DOHH2 (cell line): ENCODE measurements at regions not wholly inside any gene's neighbourhood (a gene's known extent, or its start where the extent isn't known, plus 50 kb on each side); places are given as distances from the start of the nearest gene placed in this dataset.

Experiments used
- H3F3A ChIP-seq: fragments of 200-600 bp; sonication (generic), shearing (Covaris generic); 2 replicates; pipeline ENCODE4 v1.6.0; 2016; ENCODE audit warnings: antibody characterized with exemption, mild to moderate bottlenecking; ENCODE audit not compliant: control insufficient read depth, insufficient read depth
- H3K27ac ChIP-seq: fragments of 200-600 bp; sonication (generic); 2 replicates; pipeline ENCODE4 v1.5.1; 2014; ENCODE audit warnings: low read depth, mild to moderate bottlenecking, low read length, moderate library complexity
- H3K27me3 ChIP-seq: fragments of 200-600 bp; sonication (generic); 2 replicates; pipeline ENCODE4 v1.6.1; 2014; ENCODE audit warnings: mild to moderate bottlenecking, low read length, mixed read lengths; ENCODE audit not compliant: control insufficient read depth
- H3K36me3 ChIP-seq: fragments of 200-600 bp; sonication (generic); 2 replicates; pipeline ENCODE4 v1.6.1; 2014; ENCODE audit warnings: mild to moderate bottlenecking, low read length, moderate library complexity, mixed read lengths; ENCODE audit not compliant: control insufficient read depth
- H3K4me1 ChIP-seq: fragments of 200-600 bp; sonication (generic); 2 replicates; pipeline ENCODE4 v1.6.1; 2014; ENCODE audit warnings: mild to moderate bottlenecking, low read length, mixed read lengths; ENCODE audit not compliant: control insufficient read depth
- H3K4me2 ChIP-seq: fragments of 200-600 bp; sonication (generic); 2 replicates; pipeline ENCODE4 v1.6.0; 2014; ENCODE audit warnings: mild to moderate bottlenecking, low read length, moderate library complexity
- H3K4me3 ChIP-seq: fragments of 200-600 bp; sonication (generic); 2 replicates; pipeline ENCODE4 v1.5.1; 2014; ENCODE audit warnings: mild to moderate bottlenecking, low read length, mixed read lengths
- H3K79me2 ChIP-seq: fragments of 200-600 bp; sonication (generic); 2 replicates; pipeline ENCODE4 v1.6.1; 2014; ENCODE audit warnings: mild to moderate bottlenecking, low read length, mixed read lengths; ENCODE audit not compliant: control insufficient read depth
- H3K9me2 ChIP-seq: fragments of 200-600 bp; sonication (generic); replicated peaks from 2 replicates; pipeline ENCODE4 v1.6.1; 2014; ENCODE audit warnings: mild to moderate bottlenecking, low read length, mixed read lengths; ENCODE audit not compliant: control insufficient read depth
- H3K9me3 ChIP-seq: fragments of 200-600 bp; sonication (generic); 2 replicates; pipeline ENCODE4 v1.6.1; 2014; ENCODE audit warnings: antibody characterized with exemption, low read length, mixed read lengths; ENCODE audit not compliant: control insufficient read depth, insufficient read depth
- H4K20me1 ChIP-seq: fragments of 200-600 bp; sonication (generic); 2 replicates; pipeline ENCODE4 v1.6.0; 2014; ENCODE audit warnings: low read depth, mild to moderate bottlenecking, antibody characterized with exemption, low read length, moderate library complexity; ENCODE audit not compliant: control insufficient read depth, insufficient read depth
- CTCF ChIP-seq: fragments of 200-600 bp; sonication (generic); IDR thresholded peaks from one replicate; pipeline ENCODE4 v1.5.1; 2014; ENCODE audit warnings: antibody characterized with exemption, mild to moderate bottlenecking, low read depth, low read length; ENCODE audit not compliant: poor library complexity, severe bottlenecking
- EZH2phosphoT487 ChIP-seq: fragments of 200-600 bp; sonication (generic); IDR thresholded peaks from 2 replicates; pipeline ENCODE4 v1.6.1; 2017; ENCODE audit warnings: borderline replicate concordance, mild to moderate bottlenecking, antibody characterized with exemption, low read length, moderate library complexity, mixed read lengths

- Histone ChIP-seq H3K4me1 (no peaks in the 10 kb centered on the region), H3K79me2 (no peaks in the 10 kb centered on the region), H4K20me1 (no peaks in the 10 kb centered on the region), H3F3A (no peaks in the 10 kb centered on the region), H3K9me3 (no peaks in the 10 kb centered on the region), H3K4me3 (no peak overlapping the region), H3K9me2 (no peaks in the 10 kb centered on the region), H3K27me3 (peaks cover 7% of the 10 kb centered on the region; the same call in 1 of the 2 replicates), H3K4me2 (no peak overlapping the region), H3K36me3 (no peaks in the 10 kb centered on the region), H3K27ac (no peak overlapping the region)
- no peak for TF ChIP-seq EZH2phosphoT487
- TF ChIP-seq CTCF: no peak
Observed at GRCh38 chr5:148717668-148718067, 63.3 kb upstream of the HTR4 start.

- no peaks in the 10 kb centered on the region for H3K36me3 ChIP-seq
- H3K27ac ChIP-seq: no peak overlapping the region
- H3K9me2 ChIP-seq: no peaks in the 10 kb centered on the region
- peaks cover 7% of the 10 kb centered on the region; the same call in 1 of the 2 replicates for H3K27me3 ChIP-seq
- no peaks in the 10 kb centered on the region for H4K20me1 ChIP-seq
- H3F3A ChIP-seq: no peaks in the 10 kb centered on the region
- no peak overlapping the region for H3K4me2 ChIP-seq
- no peaks in the 10 kb centered on the region for H3K4me1 ChIP-seq
- H3K79me2 ChIP-seq: no peaks in the 10 kb centered on the region
- H3K4me3 ChIP-seq: no peak overlapping the region
- TF ChIP-seq CTCF (no peak), EZH2phosphoT487 (no peak)
- no peaks in the 10 kb centered on the region for H3K9me3 ChIP-seq
Observed at GRCh38 chr5:148719605-148720004, 65.3 kb upstream of the HTR4 start.

DNA sequence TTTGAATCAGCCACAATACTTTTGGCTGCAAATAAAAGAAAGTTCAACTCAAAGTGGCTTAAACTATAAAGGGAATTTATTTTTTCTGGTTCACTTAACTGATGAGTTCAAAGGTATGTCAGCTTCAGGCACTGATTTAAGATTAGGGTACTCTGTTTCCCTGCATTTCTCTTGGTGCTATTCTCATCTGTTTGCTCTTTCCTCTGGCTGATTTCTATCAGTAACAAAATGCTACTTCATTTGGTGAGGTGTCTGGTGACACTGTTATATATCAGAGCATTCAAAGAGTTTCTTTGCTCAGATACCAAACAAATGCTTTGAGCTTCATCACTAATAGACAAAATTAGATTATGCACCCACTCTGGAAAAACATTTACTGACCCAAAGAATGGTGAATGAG is 65.9 kb upstream of the HTR4 start:
- no peak overlapping the region for H3K4me3 ChIP-seq
- H3K9me3 ChIP-seq: no peaks in the 10 kb centered on the region
- H3K4me1 ChIP-seq: no peaks in the 10 kb centered on the region
- no peaks in the 10 kb centered on the region for H3K79me2 ChIP-seq
- no peaks in the 10 kb centered on the region for H4K20me1 ChIP-seq
- H3K27ac ChIP-seq: no peak overlapping the region
- peaks cover 7% of the 10 kb centered on the region; the same call in 1 of the 2 replicates for H3K27me3 ChIP-seq
- H3K36me3 ChIP-seq: no peaks in the 10 kb centered on the region
- no peaks in the 10 kb centered on the region for H3F3A ChIP-seq
- no peak for TF ChIP-seq EZH2phosphoT487
- TF ChIP-seq CTCF: no peak
- no peaks in the 10 kb centered on the region for H3K9me2 ChIP-seq
- H3K4me2 ChIP-seq: no peak overlapping the region

DNA sequence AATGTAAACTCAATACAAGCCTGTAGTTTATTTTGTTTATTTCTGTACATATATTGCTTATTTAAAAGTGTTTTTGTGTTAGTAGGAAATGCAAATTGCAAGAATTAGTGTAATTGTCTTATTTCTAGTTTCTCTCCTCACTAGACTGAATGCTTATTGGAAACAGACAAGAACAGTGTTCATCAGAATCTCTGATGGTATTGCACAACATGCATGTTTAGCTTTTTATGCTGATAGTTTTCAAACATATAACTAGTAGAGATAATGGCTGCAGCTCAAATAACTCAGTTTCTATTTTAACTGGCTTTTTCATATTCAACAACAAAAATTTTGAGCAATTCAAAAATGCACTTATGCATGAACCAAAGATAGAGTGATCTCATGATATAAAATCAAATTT is 68.8 kb upstream of the HTR4 start:
- no peak for TF ChIP-seq EZH2phosphoT487
- no peak for TF ChIP-seq CTCF
- H3K27ac ChIP-seq: no peak overlapping the region
- no peaks in the 10 kb centered on the region for H3K9me3 ChIP-seq
- H3K79me2 ChIP-seq: no peaks in the 10 kb centered on the region
- no peaks in the 10 kb centered on the region for H3K4me1 ChIP-seq
- no peaks in the 10 kb centered on the region for H3K36me3 ChIP-seq
- H3K4me3 ChIP-seq: no peak overlapping the region
- H4K20me1 ChIP-seq: no peaks in the 10 kb centered on the region
- no peak overlapping the region for H3K4me2 ChIP-seq
- no peaks in the 10 kb centered on the region for H3K9me2 ChIP-seq
- no peaks in the 10 kb centered on the region for H3F3A ChIP-seq
- peaks cover 13% of the 10 kb centered on the region for H3K27me3 ChIP-seq
